NCI-H510A (cell line): ENCODE measurements at regions not wholly inside any gene's neighbourhood (a gene's known extent, or its start where the extent isn't known, plus 50 kb on each side); places are given as distances from the start of the nearest gene placed in this dataset.

Experiments
- DNase-seq: peaks from one replicate; lab custom pipeline; 2025; lab: John Stamatoyannopoulos, UW

- DNase-seq = no peak
Observed at GRCh38 chr2:38509947-38510326, 92.8 kb downstream of the HNRNPLL start.

DNA sequence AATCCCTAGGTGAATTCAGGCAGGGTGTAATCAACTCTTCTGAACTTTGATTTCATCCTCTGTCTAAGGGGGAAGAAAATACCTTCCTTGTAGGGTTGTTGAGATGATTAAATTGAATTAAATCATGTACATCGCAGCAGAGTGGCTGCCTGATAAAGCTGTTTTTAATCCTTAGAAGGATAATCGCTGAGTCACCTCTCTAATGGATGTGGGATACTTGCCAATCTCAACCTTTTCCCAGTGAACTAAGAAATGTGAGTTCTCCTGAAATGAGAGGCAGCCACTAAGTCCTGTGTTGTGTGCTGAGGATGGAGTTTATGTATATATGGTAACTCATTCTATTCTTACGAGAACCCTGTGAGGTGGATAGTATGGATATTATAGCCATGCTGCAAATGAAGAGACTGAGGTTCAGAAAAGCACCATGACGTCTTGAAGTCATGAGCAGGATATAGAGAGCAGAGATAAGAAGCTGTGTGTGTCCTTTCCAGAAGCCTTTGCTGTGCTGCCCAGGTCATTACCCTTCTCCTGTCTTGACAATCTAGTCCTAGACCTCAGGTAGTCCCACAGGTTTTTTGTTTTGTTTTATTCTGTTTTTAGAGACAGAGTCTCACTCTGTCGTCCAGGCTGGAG, 93.3 kb downstream of the HNRNPLL start:
- DNase-seq = no peak

DNA sequence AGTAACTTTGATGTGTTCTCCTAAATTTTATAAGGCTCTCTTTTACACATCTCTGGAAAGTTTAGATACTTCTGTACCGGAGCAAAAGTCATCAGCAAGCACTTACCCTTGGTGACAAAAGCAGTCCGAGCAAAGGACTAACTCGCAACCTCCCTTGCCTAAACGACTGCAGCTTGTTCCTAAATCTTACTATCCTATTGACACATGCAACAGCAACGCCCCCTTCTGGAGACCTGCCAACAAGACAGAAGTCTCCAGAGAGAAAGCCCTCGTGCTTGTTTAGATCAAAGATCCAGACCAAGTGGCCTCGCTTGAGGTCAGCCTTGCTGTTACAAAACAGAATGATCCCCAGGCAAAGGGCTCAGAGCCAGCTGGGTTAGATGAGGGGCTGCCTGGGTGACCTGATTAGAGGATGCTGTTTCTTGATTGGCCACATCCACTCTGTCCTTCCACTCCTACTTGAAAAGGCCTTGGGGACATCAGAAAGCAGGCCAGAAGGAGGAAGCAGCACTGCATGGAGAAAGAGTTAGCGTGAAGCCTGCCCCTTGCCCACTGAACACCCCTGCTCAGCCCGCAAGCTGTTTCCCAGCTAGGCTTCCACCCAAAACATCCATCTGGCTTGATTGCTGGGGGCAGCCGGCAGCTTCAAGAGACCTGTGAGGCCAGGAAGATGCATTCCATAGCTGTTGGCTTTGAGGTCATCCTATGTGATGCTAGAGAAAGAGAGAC, 94.3 kb downstream of the HNRNPLL start:
- DNase-seq = peak; percentile 60

- no peak for DNase-seq
Observed at GRCh38 chr2:38507712-38508111, 95.0 kb downstream of the HNRNPLL start.

GRCh38 chr2:38505779-38506178, 96.9 kb downstream of the HNRNPLL start:
- no peak for DNase-seq

DNA sequence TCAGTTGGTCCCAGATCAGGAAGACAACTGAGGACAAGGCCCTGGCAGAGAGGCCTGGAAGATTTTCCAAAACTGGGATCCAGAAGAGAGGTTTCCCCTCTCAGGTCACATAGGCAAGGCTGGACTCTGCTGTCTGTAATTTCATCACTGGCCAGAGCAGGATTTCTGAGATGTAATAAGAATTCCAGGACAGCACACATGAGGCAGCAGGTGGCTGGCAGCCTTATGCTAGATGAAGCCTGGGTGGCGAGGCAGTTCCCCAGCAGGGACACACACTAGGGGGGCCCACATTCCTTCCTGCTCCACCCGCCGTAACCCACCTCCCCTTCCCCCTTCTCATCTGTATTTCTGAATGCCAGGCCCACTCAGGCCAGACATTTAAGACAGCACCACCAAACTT, 98.6 kb downstream of the HNRNPLL start:
- DNase-seq = no peak

- no peak for DNase-seq
Observed at GRCh38 chr2:38502107-38502506, 100.6 kb downstream of the HNRNPLL start.

DNA sequence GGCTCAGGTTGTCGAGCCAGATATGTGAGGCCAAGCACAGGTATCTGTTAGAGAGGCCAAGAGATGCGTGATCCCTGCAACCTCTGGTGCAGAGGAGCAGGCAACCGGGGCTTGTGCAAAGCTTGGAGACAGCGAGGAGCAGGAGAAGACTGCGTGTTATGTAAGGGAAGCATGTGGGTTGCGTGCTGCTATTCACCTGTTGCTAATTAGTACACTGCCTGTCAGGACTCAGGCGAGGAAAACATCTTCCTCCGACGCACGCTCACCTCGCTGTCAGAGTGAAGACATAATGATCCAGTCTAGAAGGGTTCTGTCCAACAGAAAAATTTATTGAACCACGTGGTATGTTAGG, 102.5 kb downstream of the HNRNPLL start:
- no peak for DNase-seq

GRCh38 chr2:38499548-38500282, 103.0 kb downstream of the HNRNPLL start:
- DNase-seq = no peak

GRCh38 chr2:38498045-38498481, 104.7 kb downstream of the HNRNPLL start:
- no peak for DNase-seq

DNA sequence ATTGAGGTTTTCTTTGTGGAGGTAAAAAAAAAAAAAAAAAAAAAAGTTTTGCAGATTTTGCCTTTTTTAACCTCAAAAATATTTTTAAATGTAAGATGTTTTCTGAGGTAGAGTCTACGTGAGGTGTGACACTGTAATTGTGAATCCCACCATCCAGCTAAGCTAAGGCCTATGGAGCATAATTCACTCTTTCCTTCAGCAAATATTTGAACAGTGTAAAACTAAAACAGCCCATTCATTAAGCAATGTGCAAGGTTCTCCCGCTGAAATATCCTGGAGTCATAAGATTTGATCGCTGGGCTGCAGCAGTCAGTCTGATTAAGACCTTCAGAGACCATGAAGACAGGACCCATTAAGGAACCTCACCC, 105.1 kb downstream of the HNRNPLL start:
- DNase-seq = no peak

- no peak for DNase-seq
Observed at GRCh38 chr2:38496927-38497669, 105.6 kb downstream of the HNRNPLL start.

- DNase-seq = no peak
Observed at GRCh38 chr2:38495880-38496279, 106.8 kb downstream of the HNRNPLL start.

DNA sequence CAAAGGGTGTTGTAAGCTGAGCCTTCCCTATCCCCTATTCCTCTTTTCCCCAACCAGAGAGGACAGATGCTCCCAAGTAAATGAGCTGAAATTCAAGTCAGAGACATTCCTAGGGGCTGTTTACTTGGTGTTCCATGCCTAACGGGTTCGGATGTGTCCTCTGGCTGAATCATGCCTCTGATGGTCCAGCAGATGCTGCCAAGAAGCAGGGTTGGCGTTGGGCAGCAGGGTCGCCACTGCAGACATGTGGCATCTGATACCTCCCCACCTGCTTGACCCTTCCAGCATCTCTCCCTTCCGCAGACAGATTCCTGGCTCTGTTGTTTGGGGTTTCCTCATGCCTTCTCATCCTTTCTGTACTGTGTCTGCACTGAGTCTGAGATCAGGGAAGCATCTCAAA, 108.3 kb downstream of the HNRNPLL start:
- no peak for DNase-seq

DNA sequence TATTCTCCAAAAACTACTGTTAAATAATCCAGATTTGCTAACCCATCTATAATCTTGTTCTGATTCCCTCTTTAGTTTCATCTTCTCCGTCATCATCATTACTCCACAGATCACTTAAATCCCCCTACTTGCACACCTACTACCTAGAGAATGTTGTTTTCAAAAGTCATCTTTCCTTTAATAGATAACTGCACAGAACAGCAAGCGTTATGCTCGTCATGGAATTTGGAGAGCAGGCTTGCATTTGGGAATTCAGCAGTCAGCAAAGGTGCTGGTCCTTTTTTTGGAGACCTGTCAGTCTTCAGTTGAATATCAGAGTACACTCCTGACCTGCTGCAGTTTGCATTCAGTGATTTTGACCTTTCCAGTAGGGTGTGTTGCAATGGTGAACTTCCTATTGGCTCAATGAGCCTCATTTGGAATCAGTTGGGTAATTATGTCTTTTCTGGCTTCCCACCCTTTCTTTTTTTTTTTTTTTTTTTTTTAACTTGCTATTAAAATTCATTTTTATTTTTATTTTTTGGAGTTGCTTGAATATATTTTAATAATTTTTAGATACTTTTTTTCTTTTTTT, 110.6 kb downstream of the HNRNPLL start:
- no peak for DNase-seq

GRCh38 chr2:38491436-38491835, 111.3 kb downstream of the HNRNPLL start:
- DNase-seq = no peak

- DNase-seq = no peak
Observed at GRCh38 chr2:38489846-38490245, 112.8 kb upstream of the ATL2 start.

GRCh38 chr2:38487852-38488251, 110.8 kb upstream of the ATL2 start:
- DNase-seq = no peak

- DNase-seq = no peak
Observed at GRCh38 chr2:38486213-38487026, 109.3 kb upstream of the ATL2 start.

DNA sequence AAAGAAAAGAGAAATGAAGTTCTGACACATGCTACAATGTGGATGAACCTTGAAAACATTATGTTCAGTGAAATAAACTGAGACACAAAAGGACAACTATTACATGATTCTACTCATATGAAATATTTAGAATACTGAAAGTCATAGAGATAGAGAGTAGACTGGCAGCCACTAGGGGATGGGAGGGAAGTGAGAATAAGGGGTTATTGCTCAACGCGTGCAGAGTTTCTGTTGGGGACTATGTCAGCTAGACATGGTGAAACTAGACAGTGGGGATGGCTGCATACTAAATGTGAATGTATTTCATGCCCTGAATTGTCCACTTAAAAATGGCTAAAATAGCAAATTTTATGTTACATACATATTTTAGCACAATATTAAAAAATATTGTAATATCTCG, 108.7 kb upstream of the ATL2 start:
- no peak for DNase-seq

DNA sequence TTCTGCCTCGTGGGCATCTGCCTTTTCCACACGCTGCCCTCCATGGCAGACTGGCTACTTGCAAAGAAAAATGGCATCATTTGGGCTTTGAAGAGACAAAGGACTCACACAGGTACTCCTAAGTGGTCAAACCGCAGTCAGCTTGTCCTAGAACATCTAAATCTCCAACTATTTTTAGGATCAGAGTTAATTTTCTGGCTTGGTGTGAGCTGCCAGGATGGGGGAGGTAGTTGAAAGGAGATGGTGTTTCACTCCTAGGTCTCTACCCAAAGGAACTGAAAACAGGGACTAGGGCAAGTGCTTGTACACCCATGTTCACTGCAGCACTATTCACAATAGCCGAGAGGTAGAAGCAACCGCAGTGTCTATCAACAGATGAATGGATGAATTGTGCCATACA, 107.9 kb upstream of the ATL2 start:
- no peak for DNase-seq
